HEK293 (cell line): ENCODE measurements at regions not wholly inside any gene's neighbourhood (a gene's known extent, or its start where the extent isn't known, plus 50 kb on each side); places are given as distances from the start of the nearest gene placed in this dataset.

ENCODE experiments used
- CTCF ChIA-PET: fragments of 350-600 bp; formaldehyde crosslinking; extraction: SDS; loops from one replicate; lab custom pipeline; 2021; ENCODE audit warnings: antibody characterized with exemption; lab: Yijun Ruan, JAX
- POLR2A ChIA-PET: fragments of 300-600 bp; formaldehyde crosslinking; extraction: SDS; loops from one replicate; lab custom pipeline; 2020; ENCODE audit warnings: antibody characterized with exemption, inconsistent platforms; lab: Yijun Ruan, JAX
- H3K27ac ChIP-seq: fragments of 200-500 bp; sonication (Bioruptor generic); 2 replicates; pipeline ENCODE4 v1.5.1; 2014; ENCODE audit warnings: low read depth, low read length, control low read depth, inconsistent platforms; ENCODE audit errors: extremely low read depth
- H3K36me3 ChIP-seq, 2 experiments: fragments of 200-500 bp in 1 of 2; sonication (Bioruptor generic) in 1 of 2; 1 replicate in 1 of 2; 2 replicates in 1 of 2; pipeline ENCODE4 v1.5.1; 2014 to 2017; ENCODE audit warnings: inconsistent platforms in 2 of 2, low read length in 2 of 2; ENCODE audit not compliant: control insufficient read depth in 2 of 2, insufficient read depth in 1 of 2
- H3K4me1 ChIP-seq: fragments of 200-500 bp; sonication (Bioruptor generic); 2 replicates; pipeline ENCODE4 v1.5.1; 2014; ENCODE audit warnings: mild to moderate bottlenecking, low read length, inconsistent platforms; ENCODE audit not compliant: control insufficient read depth, insufficient read depth
- H3K4me3 ChIP-seq: 2 replicates; pipeline ENCODE4 v1.5.1; 2011; ENCODE audit warnings: low read depth, mild to moderate bottlenecking, control low read depth, low read length, moderate library complexity
- H3K9me3 ChIP-seq: fragments of 200-500 bp; sonication (Bioruptor generic); 2 replicates; pipeline ENCODE4 v1.5.1; 2014; ENCODE audit warnings: low read depth, low read length, inconsistent platforms; ENCODE audit not compliant: control insufficient read depth, insufficient read depth
- BCL11A ChIP-seq: fragments of 450-650 bp; formaldehyde crosslinking; IDR thresholded peaks from 2 replicates; pipeline ENCODE4 v1.5.1; 2016; ENCODE audit warnings: low read depth, missing biosample characterization, missing genetic modification characterization
- BCL11B ChIP-seq: fragments of 450-650 bp; formaldehyde crosslinking; IDR thresholded peaks from 2 replicates; pipeline ENCODE4 v1.5.1; 2016; ENCODE audit warnings: low read depth, missing biosample characterization, missing genetic modification characterization
- SP2 ChIP-seq: fragments of 450-650 bp; formaldehyde crosslinking; IDR thresholded peaks from 2 replicates; pipeline ENCODE4 v1.5.1; 2016; ENCODE audit warnings: missing biosample characterization, missing genetic modification characterization
- TRIM28 ChIP-seq: IDR thresholded peaks from 2 replicates; pipeline ENCODE4 v1.6.1; 2011; ENCODE audit warnings: low read length, control low read depth, borderline replicate concordance
- ZBTB21 ChIP-seq: fragments of 450-650 bp; formaldehyde crosslinking; IDR thresholded peaks from 2 replicates; pipeline ENCODE4 v1.5.1; 2017; ENCODE audit warnings: missing biosample characterization, missing genetic modification characterization
- ZNF138 ChIP-seq: fragments of 450-650 bp; formaldehyde crosslinking; IDR thresholded peaks from 2 replicates; pipeline ENCODE4 v1.5.1; 2016; ENCODE audit warnings: missing biosample characterization, missing genetic modification characterization, borderline replicate concordance
- ZNF140 ChIP-seq: fragments of 450-650 bp; formaldehyde crosslinking; IDR thresholded peaks from 2 replicates; pipeline ENCODE4 v1.5.1; 2016; ENCODE audit warnings: missing biosample characterization, missing genetic modification characterization
- ZNF155 ChIP-seq: fragments of 450-650 bp; formaldehyde crosslinking; IDR thresholded peaks from 2 replicates; pipeline ENCODE4 v1.5.1; 2016; ENCODE audit warnings: missing biosample characterization, missing genetic modification characterization
- ZNF24 ChIP-seq: fragments of 450-650 bp; formaldehyde crosslinking; IDR thresholded peaks from 2 replicates; pipeline ENCODE4 v1.5.1; 2016; ENCODE audit warnings: missing biosample characterization, missing genetic modification characterization
- ZNF558 ChIP-seq: fragments of 450-650 bp; formaldehyde crosslinking; IDR thresholded peaks from 2 replicates; pipeline ENCODE4 v1.5.1; 2016; ENCODE audit warnings: missing biosample characterization, missing genetic modification characterization
- ZNF707 ChIP-seq: fragments of 450-650 bp; formaldehyde crosslinking; IDR thresholded peaks from 2 replicates; pipeline ENCODE4 v1.5.1; 2016; ENCODE audit warnings: missing biosample characterization, missing genetic modification characterization
- ZNF830 ChIP-seq: fragments of 450-650 bp; IDR thresholded peaks from 2 replicates; pipeline ENCODE4 v1.5.0; 2018; ENCODE audit warnings: missing biosample characterization, missing genetic modification characterization, low read depth, mild to moderate bottlenecking, moderate library complexity
- ZSCAN30 ChIP-seq: fragments of 450-650 bp; IDR thresholded peaks from 2 replicates; pipeline ENCODE4 v1.5.1; 2018; ENCODE audit warnings: missing biosample characterization, mild to moderate bottlenecking, missing genetic modification characterization, moderate library complexity
- TF ChIP-seq, protein P1 (sequence below): fragments of 450-650 bp; formaldehyde crosslinking; IDR thresholded peaks from 2 replicates; pipeline ENCODE4; 2016; ENCODE audit warnings: missing biosample characterization, missing genetic modification characterization
- TF ChIP-seq, protein P2 (sequence below): fragments of 450-650 bp; IDR thresholded peaks from 2 replicates; pipeline ENCODE4 v1.5.1; 2018; ENCODE audit warnings: missing biosample characterization, mild to moderate bottlenecking, missing genetic modification characterization
- TF ChIP-seq, protein P3 (sequence below): fragments of 450-650 bp; formaldehyde crosslinking; IDR thresholded peaks from 2 replicates; pipeline ENCODE4 v1.5.1; 2016; ENCODE audit warnings: missing biosample characterization, missing genetic modification characterization, borderline replicate concordance
- TF ChIP-seq, protein P4 (sequence below): fragments of 450-650 bp; formaldehyde crosslinking; IDR thresholded peaks from 2 replicates; pipeline ENCODE4 v1.5.1; 2016; ENCODE audit warnings: missing biosample characterization, missing genetic modification characterization

DNA sequence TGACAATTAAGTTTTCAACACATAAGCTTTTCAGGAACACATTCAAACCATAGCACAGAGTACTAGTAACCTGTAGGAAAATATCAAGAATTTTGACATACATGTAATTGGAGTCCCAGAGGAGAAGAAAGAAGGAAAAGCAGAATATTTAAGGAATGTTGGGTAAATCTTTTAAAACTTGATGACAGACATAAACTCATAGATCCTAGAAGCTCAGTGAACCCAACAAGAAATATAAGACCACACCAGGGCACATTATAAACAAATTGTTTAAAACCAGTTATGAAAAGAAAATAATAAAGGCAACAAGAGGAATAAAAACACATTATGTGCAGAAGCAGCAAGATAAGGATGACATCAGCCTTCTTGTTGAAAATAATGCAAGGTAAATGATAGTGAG, 151.5 kb upstream of the ATXN1 start:
- no peak overlapping the region for H3K27ac ChIP-seq
- ChIA-PET POLR2A (no interaction called here), CTCF (interaction anchor here (0.7 to 1.3 kb wide), 4 partner anchors 9 to 56 kb away, joined by 3 to 4 read pairs (median 4); no protein-coding TSS in a partner anchor)
- H3K36me3 ChIP-seq: no peaks in the 10 kb centered on the region; a peak in 1 of 3 replicates
- TF ChIP-seq, protein P1, sequence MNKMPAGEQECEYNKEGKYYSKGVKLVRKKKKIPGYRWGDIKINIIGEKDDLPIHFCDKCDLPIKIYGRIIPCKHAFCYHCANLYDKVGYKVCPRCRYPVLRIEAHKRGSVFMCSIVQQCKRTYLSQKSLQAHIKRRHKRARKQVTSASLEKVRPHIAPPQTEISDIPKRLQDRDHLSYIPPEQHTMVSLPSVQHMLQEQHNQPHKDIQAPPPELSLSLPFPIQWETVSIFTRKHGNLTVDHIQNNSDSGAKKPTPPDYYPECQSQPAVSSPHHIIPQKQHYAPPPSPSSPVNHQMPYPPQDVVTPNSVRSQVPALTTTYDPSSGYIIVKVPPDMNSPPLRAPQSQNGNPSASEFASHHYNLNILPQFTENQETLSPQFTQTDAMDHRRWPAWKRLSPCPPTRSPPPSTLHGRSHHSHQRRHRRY (tag by site-specific recombination): no peak
- TF ChIP-seq ZNF558 (tag by site-specific recombination): peak; percentile 95
- no peaks in the 10 kb centered on the region for H3K4me1 ChIP-seq
- H3K4me3 ChIP-seq: no peak overlapping the region
- no peaks in the 10 kb centered on the region for H3K9me3 ChIP-seq

DNA sequence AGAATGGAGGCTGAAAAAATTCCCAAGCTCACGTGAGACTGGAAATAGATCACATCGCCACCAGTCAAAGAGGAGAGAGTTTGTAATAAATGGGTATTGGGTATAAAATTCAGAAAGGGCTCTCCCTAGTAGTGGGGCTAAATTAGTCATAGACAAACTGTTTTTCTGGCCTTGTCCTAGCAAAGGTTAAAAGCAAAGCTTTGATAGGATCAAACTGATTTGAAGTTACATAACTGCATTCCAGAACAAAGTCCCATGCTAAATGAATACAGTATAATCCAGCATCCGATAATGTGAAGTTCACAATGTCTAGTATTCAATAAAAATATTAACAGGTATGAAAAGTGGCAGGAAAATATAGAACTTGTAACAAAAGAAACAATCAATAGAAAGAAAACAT, 149.8 kb upstream of the ATXN1 start:
- H3K9me3 ChIP-seq: no peaks in the 10 kb centered on the region
- TF ChIP-seq ZNF558 (tag by site-specific recombination) (no peak), ZBTB21 (tag by site-specific recombination) (no peak), SP2 (no peak), BCL11A (tag by site-specific recombination) (no peak)
- H3K36me3 ChIP-seq: no peaks in the 10 kb centered on the region
- ChIA-PET CTCF (interaction anchor here (0.7 kb wide), 1 partner anchor 54 kb away, joined by 3 read pairs; no protein-coding TSS in a partner anchor), POLR2A (interaction anchor here (0.5 kb wide), 1 partner anchor 61 kb away, joined by 5 read pairs; no protein-coding TSS in a partner anchor)
- no peak overlapping the region for H3K4me3 ChIP-seq
- H3K27ac ChIP-seq: no peak overlapping the region
- H3K4me1 ChIP-seq: no peaks in the 10 kb centered on the region

DNA sequence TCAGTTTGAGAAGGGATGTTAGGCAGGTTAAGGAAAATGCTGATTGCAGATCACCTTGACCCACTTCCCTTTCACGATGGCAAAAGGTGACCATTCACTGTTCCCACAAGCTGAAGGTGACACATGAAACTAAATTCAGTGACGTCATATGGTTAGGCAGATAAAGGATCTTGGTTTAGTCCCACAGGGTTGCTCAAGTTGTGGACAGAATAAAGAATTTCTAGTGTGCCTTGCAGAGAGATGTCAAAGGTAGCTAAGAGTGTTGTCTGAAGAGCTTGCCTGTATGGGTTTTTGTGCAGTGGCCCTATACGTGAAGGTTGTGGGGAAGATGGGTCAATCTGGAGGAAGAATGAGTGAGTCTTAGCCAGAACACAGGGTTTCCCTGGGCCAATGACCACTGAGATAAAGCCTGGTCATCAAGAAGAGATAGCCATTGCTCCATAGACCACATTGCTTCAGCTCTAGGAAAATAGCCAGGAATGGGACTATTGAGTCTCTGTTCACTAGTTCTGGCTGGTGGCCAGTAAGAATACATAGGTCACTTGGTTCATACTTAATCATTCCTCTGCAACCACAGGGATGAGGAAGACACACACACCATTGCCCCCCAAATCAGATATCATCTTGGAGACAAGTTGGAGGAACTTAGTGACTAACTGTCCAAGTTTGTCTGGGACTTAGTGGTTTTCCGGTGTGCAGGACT, 148.5 kb upstream of the ATXN1 start:
- Histone ChIP-seq H3K36me3 (no peaks in the 10 kb centered on the region), H3K27ac (no peak overlapping the region), H3K4me3 (no peak overlapping the region), H3K4me1 (no peaks in the 10 kb centered on the region), H3K9me3 (no peaks in the 10 kb centered on the region)
- POLR2A ChIA-PET: no interaction called here
- TF ChIP-seq ZNF138 (no peak), ZNF707 (tag by site-specific recombination) (no peak), TRIM28 (no peak)
- TF ChIP-seq, protein P2, sequence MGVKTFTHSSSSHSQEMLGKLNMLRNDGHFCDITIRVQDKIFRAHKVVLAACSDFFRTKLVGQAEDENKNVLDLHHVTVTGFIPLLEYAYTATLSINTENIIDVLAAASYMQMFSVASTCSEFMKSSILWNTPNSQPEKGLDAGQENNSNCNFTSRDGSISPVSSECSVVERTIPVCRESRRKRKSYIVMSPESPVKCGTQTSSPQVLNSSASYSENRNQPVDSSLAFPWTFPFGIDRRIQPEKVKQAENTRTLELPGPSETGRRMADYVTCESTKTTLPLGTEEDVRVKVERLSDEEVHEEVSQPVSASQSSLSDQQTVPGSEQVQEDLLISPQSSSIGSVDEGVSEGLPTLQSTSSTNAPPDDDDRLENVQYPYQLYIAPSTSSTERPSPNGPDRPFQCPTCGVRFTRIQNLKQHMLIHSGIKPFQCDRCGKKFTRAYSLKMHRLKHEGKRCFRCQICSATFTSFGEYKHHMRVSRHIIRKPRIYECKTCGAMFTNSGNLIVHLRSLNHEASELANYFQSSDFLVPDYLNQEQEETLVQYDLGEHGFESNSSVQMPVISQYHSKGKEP (tag by site-specific recombination): no peak
- CTCF ChIA-PET: interaction anchor here (0.6 to 0.8 kb wide), 2 partner anchors 55 to 83 kb away, joined by 4 to 5 read pairs; no protein-coding TSS in a partner anchor

DNA sequence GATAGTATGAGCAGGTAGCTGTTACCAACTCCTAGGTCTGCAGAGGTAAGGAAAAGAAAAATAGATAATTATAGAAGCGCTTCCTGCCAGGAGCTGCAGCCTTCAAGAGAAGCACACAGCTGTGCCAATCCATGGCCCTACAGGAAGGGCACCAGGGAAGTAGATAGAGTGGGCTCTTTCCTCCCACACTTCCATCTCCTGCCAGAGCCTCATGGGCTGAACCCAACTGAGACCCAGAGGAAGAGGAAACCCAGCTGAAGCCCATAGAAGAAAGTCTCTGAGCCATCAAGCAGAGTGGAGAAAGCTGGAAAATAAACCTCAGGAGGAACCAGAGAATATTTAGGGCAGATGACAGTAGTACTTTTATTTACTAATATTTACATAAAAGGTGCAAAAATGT, 146.7 kb upstream of the ATXN1 start:
- Histone ChIP-seq H3K4me3 (no peak overlapping the region), H3K36me3 (no peaks in the 10 kb centered on the region), H3K27ac (no peak overlapping the region), H3K4me1 (peaks cover 7% of the 10 kb centered on the region), H3K9me3 (no peaks in the 10 kb centered on the region)
- ChIA-PET POLR2A (no interaction called here), CTCF (no interaction called here)
- TF ChIP-seq ZNF155 (tag by site-specific recombination): no peak
- TF ChIP-seq, protein P3, sequence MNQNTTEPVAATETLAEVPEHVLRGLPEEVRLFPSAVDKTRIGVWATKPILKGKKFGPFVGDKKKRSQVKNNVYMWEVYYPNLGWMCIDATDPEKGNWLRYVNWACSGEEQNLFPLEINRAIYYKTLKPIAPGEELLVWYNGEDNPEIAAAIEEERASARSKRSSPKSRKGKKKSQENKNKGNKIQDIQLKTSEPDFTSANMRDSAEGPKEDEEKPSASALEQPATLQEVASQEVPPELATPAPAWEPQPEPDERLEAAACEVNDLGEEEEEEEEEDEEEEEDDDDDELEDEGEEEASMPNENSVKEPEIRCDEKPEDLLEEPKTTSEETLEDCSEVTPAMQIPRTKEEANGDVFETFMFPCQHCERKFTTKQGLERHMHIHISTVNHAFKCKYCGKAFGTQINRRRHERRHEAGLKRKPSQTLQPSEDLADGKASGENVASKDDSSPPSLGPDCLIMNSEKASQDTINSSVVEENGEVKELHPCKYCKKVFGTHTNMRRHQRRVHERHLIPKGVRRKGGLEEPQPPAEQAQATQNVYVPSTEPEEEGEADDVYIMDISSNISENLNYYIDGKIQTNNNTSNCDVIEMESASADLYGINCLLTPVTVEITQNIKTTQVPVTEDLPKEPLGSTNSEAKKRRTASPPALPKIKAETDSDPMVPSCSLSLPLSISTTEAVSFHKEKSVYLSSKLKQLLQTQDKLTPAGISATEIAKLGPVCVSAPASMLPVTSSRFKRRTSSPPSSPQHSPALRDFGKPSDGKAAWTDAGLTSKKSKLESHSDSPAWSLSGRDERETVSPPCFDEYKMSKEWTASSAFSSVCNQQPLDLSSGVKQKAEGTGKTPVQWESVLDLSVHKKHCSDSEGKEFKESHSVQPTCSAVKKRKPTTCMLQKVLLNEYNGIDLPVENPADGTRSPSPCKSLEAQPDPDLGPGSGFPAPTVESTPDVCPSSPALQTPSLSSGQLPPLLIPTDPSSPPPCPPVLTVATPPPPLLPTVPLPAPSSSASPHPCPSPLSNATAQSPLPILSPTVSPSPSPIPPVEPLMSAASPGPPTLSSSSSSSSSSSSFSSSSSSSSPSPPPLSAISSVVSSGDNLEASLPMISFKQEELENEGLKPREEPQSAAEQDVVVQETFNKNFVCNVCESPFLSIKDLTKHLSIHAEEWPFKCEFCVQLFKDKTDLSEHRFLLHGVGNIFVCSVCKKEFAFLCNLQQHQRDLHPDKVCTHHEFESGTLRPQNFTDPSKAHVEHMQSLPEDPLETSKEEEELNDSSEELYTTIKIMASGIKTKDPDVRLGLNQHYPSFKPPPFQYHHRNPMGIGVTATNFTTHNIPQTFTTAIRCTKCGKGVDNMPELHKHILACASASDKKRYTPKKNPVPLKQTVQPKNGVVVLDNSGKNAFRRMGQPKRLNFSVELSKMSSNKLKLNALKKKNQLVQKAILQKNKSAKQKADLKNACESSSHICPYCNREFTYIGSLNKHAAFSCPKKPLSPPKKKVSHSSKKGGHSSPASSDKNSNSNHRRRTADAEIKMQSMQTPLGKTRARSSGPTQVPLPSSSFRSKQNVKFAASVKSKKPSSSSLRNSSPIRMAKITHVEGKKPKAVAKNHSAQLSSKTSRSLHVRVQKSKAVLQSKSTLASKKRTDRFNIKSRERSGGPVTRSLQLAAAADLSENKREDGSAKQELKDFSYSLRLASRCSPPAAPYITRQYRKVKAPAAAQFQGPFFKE (tag by site-specific recombination): no peak
- TF ChIP-seq BCL11B: no peak
- no peak for TF ChIP-seq ZNF140
- TF ChIP-seq ZNF830: no peak
- TF ChIP-seq, protein P4, sequence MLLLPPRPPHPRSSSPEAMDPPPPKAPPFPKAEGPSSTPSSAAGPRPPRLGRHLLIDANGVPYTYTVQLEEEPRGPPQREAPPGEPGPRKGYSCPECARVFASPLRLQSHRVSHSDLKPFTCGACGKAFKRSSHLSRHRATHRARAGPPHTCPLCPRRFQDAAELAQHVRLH (tag by site-specific recombination): no peak
- TF ChIP-seq ZNF24 (tag by site-specific recombination): no peak
- TF ChIP-seq ZSCAN30 (tag by site-specific recombination): no peak
